CD8-positive, alpha-beta memory T cell (primary cell): ENCODE measurements at regions not wholly inside any gene's neighbourhood (a gene's known extent, or its start where the extent isn't known, plus 50 kb on each side); places are given as distances from the start of the nearest gene placed in this dataset.
"Not testable (repeated sequence)": the region's sequence is repeated elsewhere in the genome, so short reads cannot be mapped to it uniquely, and the experiment has no call there.

Experiments
- CTCF ChIA-PET: fragments of 350-600 bp; sonication (Branson Sonifier 250); formaldehyde crosslinking; loops from one replicate; lab custom pipeline; 2021; ENCODE audit warnings: antibody characterized with exemption; lab: Charles Lee
- POLR2A ChIA-PET: fragments of 350-600 bp; sonication (Branson Sonifier 250); formaldehyde crosslinking; loops from one replicate; lab custom pipeline; 2021; ENCODE audit warnings: antibody characterized with exemption; lab: Charles Lee
- DNase-seq, 5 donors: peaks; one replicate each; pipeline versions ENCODE4 v3.0.0 to v3.0.0-alpha.2; 2020 to 2022; ENCODE audit warnings: mixed read lengths in 1 of 5
- H3K27ac ChIP-seq: one replicate; pipeline ENCODE4 v1.7.0; 2013; ENCODE audit warnings: low read depth, mild to moderate bottlenecking, low read length, moderate library complexity
- H3K27me3 ChIP-seq: 2 replicates; pipeline ENCODE4 v1.7.0; 2013; ENCODE audit warnings: low read length, mild to moderate bottlenecking; ENCODE audit not compliant: insufficient read depth, poor library complexity, severe bottlenecking
- H3K36me3 ChIP-seq: 2 replicates; pipeline ENCODE4 v1.7.0; 2013; ENCODE audit warnings: mild to moderate bottlenecking, low read length, moderate library complexity; ENCODE audit not compliant: insufficient read depth
- H3K4me1 ChIP-seq: 2 replicates; pipeline ENCODE4 v1.7.0; 2013; ENCODE audit warnings: mild to moderate bottlenecking, low read length, moderate library complexity; ENCODE audit not compliant: insufficient read depth
- H3K4me3 ChIP-seq: 2 replicates; pipeline ENCODE4 v1.7.0; 2013; ENCODE audit warnings: mild to moderate bottlenecking, low read length
- H3K9me3 ChIP-seq: 2 replicates; pipeline ENCODE4 v1.7.0; 2013; ENCODE audit warnings: mild to moderate bottlenecking, low read length
- H3K27ac Mint-ChIP-seq, 8 donors: one replicate each; pipeline ENCODE4 v1.8.0; 2020 to 2021; ENCODE audit warnings: mixed read lengths in 8 of 8, mild to moderate bottlenecking in 6 of 8, inconsistent platforms in 3 of 8, moderate library complexity in 3 of 8
- H3K27me3 Mint-ChIP-seq, 2 donors: one replicate each; pipeline ENCODE4 v1.8.0; 2020 to 2021; ENCODE audit warnings: mixed read lengths in 2 of 2, mild to moderate bottlenecking in 1 of 2, moderate library complexity in 1 of 2
- H3K36me3 Mint-ChIP-seq, 3 donors: one replicate each; pipeline ENCODE4 v1.8.0; 2020 to 2021; ENCODE audit warnings: mixed read lengths in 3 of 3, inconsistent platforms in 1 of 3, mild to moderate bottlenecking in 1 of 3
- H3K4me1 Mint-ChIP-seq, 3 donors: one replicate each; pipeline ENCODE4 v1.8.0; 2020 to 2021; ENCODE audit warnings: mixed read lengths in 3 of 3, inconsistent platforms in 1 of 3, mild to moderate bottlenecking in 1 of 3
- H3K4me3 Mint-ChIP-seq, 7 donors: one replicate each; pipeline ENCODE4 v1.8.0; 2020 to 2021; ENCODE audit warnings: mixed read lengths in 7 of 7, mild to moderate bottlenecking in 6 of 7, moderate library complexity in 4 of 7, inconsistent platforms in 2 of 7
- H3K9me3 Mint-ChIP-seq, 5 donors: one replicate each; pipeline ENCODE4 v1.8.0; 2020 to 2022; ENCODE audit warnings: mixed read lengths in 5 of 5, mild to moderate bottlenecking in 3 of 5, moderate library complexity in 2 of 5, inconsistent platforms in 1 of 5

GRCh38 chr6:90887764-90888163 lies 300.9 kb upstream of the MAP3K7 start:
- H3K4me3 Mint-ChIP-seq: no peak overlapping the region

GRCh38 chr6:90885611-90886056 lies 298.8 kb upstream of the MAP3K7 start:
- no peak overlapping the region for H3K27ac ChIP-seq
- H3K36me3 ChIP-seq: no peaks in the 10 kb centered on the region
- peaks cover 0 to 15% (median 8%) of the 10 kb centered on the region in 5 donors for H3K9me3 Mint-ChIP-seq
- ChIA-PET CTCF (no interaction called here), POLR2A (no interaction called here)
- H3K4me3 ChIP-seq: no peak overlapping the region
- no peaks in the 10 kb centered on the region for H3K27me3 ChIP-seq
- no peaks in the 10 kb centered on the region for H3K4me1 Mint-ChIP-seq
- no peaks in the 10 kb centered on the region for H3K4me1 ChIP-seq
- H3K27me3 Mint-ChIP-seq: peaks cover 0 to 2% of the 10 kb centered on the region in 2 donors
- H3K4me3 Mint-ChIP-seq: no peak overlapping the region
- H3K36me3 Mint-ChIP-seq: no peaks in the 10 kb centered on the region
- H3K27ac Mint-ChIP-seq: no peak overlapping the region
- no peak for DNase-seq
- no peaks in the 10 kb centered on the region for H3K9me3 ChIP-seq

More at GRCh38 chr6:90887764-90888163, 300.9 kb upstream of the MAP3K7 start:
- H3K4me1 ChIP-seq: no peaks in the 10 kb centered on the region
- no peak overlapping the region for H3K27ac ChIP-seq
- H3K27ac Mint-ChIP-seq: no peak overlapping the region
- H3K36me3 Mint-ChIP-seq: no peaks in the 10 kb centered on the region
- DNase-seq: no peak
- ChIA-PET CTCF (no interaction called here), POLR2A (no interaction called here)
- no peaks in the 10 kb centered on the region for H3K36me3 ChIP-seq
- no peaks in the 10 kb centered on the region for H3K27me3 ChIP-seq
- H3K9me3 Mint-ChIP-seq: peaks cover 0 to 10% (median 8%) of the 10 kb centered on the region in 5 donors
- peaks cover 0 to 4% of the 10 kb centered on the region in 2 donors for H3K27me3 Mint-ChIP-seq
- no peaks in the 10 kb centered on the region for H3K4me1 Mint-ChIP-seq
- no peaks in the 10 kb centered on the region for H3K9me3 ChIP-seq
- H3K4me3 ChIP-seq: no peak overlapping the region

GRCh38 chr6:90885137-90885536 lies 298.3 kb upstream of the MAP3K7 start:
- POLR2A ChIA-PET, H3K4me3 Mint-ChIP-seq, H3K36me3 ChIP-seq, CTCF ChIA-PET, H3K27ac Mint-ChIP-seq, H3K36me3 Mint-ChIP-seq, H3K4me3 ChIP-seq, H3K27ac ChIP-seq, H3K9me3 ChIP-seq, DNase-seq, H3K4me1 ChIP-seq, H3K4me1 Mint-ChIP-seq, H3K27me3 Mint-ChIP-seq, H3K27me3 ChIP-seq: not testable (repeated sequence)
- H3K9me3 Mint-ChIP-seq: peaks cover 0 to 15% (median 9%) of the 10 kb centered on the region in 5 donors

GRCh38 chr6:90877616-90878015 lies 290.7 kb upstream of the MAP3K7 start:
- POLR2A ChIA-PET: no interaction called here
- Mint-ChIP-seq H3K9me3 (peaks cover 0 to 6% (median 4%) of the 10 kb centered on the region in 5 donors), H3K4me1 (no peaks in the 10 kb centered on the region), H3K27me3 (peaks cover 0 to 4% of the 10 kb centered on the region in 2 donors), H3K4me3 (no peak overlapping the region), H3K36me3 (no peaks in the 10 kb centered on the region), H3K27ac (no peak overlapping the region)
- Histone ChIP-seq H3K27me3 (no peaks in the 10 kb centered on the region), H3K4me1 (no peaks in the 10 kb centered on the region), H3K36me3 (no peaks in the 10 kb centered on the region), H3K9me3 (no peaks in the 10 kb centered on the region), H3K27ac (no peak overlapping the region), H3K4me3 (no peak overlapping the region)
- CTCF ChIA-PET: no interaction called here
- DNase-seq: no peak

GRCh38 chr6:90874931-90875330 lies 288.1 kb upstream of the MAP3K7 start:
- Histone ChIP-seq H3K4me1 (no peaks in the 10 kb centered on the region), H3K27me3 (no peaks in the 10 kb centered on the region), H3K9me3 (no peaks in the 10 kb centered on the region), H3K27ac (no peak overlapping the region), H3K4me3 (no peak overlapping the region), H3K36me3 (no peaks in the 10 kb centered on the region)
- H3K9me3 Mint-ChIP-seq: peaks cover 0 to 5% (median 1%) of the 10 kb centered on the region in 5 donors
- CTCF ChIA-PET: no interaction called here
- H3K27ac Mint-ChIP-seq: no peak overlapping the region
- H3K4me1 Mint-ChIP-seq: no peaks in the 10 kb centered on the region
- DNase-seq: no peak
- no peaks in the 10 kb centered on the region for H3K36me3 Mint-ChIP-seq
- POLR2A ChIA-PET: no interaction called here
- peaks cover 0 to 3% of the 10 kb centered on the region in 2 donors for H3K27me3 Mint-ChIP-seq
- no peak overlapping the region for H3K4me3 Mint-ChIP-seq

GRCh38 chr6:90872981-90873380 lies 286.1 kb upstream of the MAP3K7 start:
- POLR2A ChIA-PET: interaction anchor here (1.0 kb wide), 1 partner anchor 11 kb away, joined by 3 read pairs; no protein-coding TSS in a partner anchor
- H3K4me1 ChIP-seq: no peaks in the 10 kb centered on the region
- H3K27ac ChIP-seq: no peak overlapping the region
- CTCF ChIA-PET: no interaction called here
- Mint-ChIP-seq H3K27ac (no peak overlapping the region), H3K27me3 (peaks cover 0 to 3% of the 10 kb centered on the region in 2 donors), H3K4me3 (no peak overlapping the region), H3K9me3 (peaks cover 0 to 3% (median 2%) of the 10 kb centered on the region in 5 donors), H3K4me1 (no peaks in the 10 kb centered on the region), H3K36me3 (no peaks in the 10 kb centered on the region)
- no peaks in the 10 kb centered on the region for H3K9me3 ChIP-seq
- no peaks in the 10 kb centered on the region for H3K36me3 ChIP-seq
- DNase-seq: no peak
- no peaks in the 10 kb centered on the region for H3K27me3 ChIP-seq
- H3K4me3 ChIP-seq: no peak overlapping the region

- Histone ChIP-seq H3K27ac (no peak overlapping the region), H3K4me3 (no peak overlapping the region), H3K36me3 (no peaks in the 10 kb centered on the region), H3K9me3 (no peaks in the 10 kb centered on the region), H3K4me1 (no peaks in the 10 kb centered on the region), H3K27me3 (no peaks in the 10 kb centered on the region)
- no peak overlapping the region for H3K4me3 Mint-ChIP-seq
- H3K9me3 Mint-ChIP-seq: peaks cover 0 to 3% (median 0%) of the 10 kb centered on the region in 5 donors
- H3K27ac Mint-ChIP-seq: no peak overlapping the region
- H3K36me3 Mint-ChIP-seq: no peaks in the 10 kb centered on the region
- ChIA-PET POLR2A (no interaction called here), CTCF (no interaction called here)
- peaks cover 0 to 3% of the 10 kb centered on the region in 2 donors for H3K27me3 Mint-ChIP-seq
- DNase-seq: no peak
- no peaks in the 10 kb centered on the region for H3K4me1 Mint-ChIP-seq
Measured at GRCh38 chr6:90870561-90870960, 283.7 kb upstream of the MAP3K7 start.

GRCh38 chr6:90868656-90869055 lies 281.8 kb upstream of the MAP3K7 start:
- no peaks in the 10 kb centered on the region for H3K9me3 ChIP-seq
- H3K4me1 Mint-ChIP-seq: no peaks in the 10 kb centered on the region
- peaks cover 0 to 3% (median 0%) of the 10 kb centered on the region in 5 donors for H3K9me3 Mint-ChIP-seq
- H3K36me3 ChIP-seq: no peaks in the 10 kb centered on the region
- no peak overlapping the region for H3K4me3 Mint-ChIP-seq
- no peak for DNase-seq
- no peaks in the 10 kb centered on the region for H3K4me1 ChIP-seq
- H3K4me3 ChIP-seq: no peak overlapping the region
- CTCF ChIA-PET: interaction anchor here (1.4 kb wide), 1 partner anchor 10 kb away, joined by 3 read pairs; no protein-coding TSS in a partner anchor
- no peak overlapping the region for H3K27ac ChIP-seq
- POLR2A ChIA-PET: no interaction called here
- no peaks in the 10 kb centered on the region for H3K27me3 ChIP-seq
- H3K36me3 Mint-ChIP-seq: no peaks in the 10 kb centered on the region
- H3K27ac Mint-ChIP-seq: no peak overlapping the region
- H3K27me3 Mint-ChIP-seq: peaks cover 0 to 3% of the 10 kb centered on the region in 2 donors
